ENCODE measurements at regions not wholly inside any gene's neighbourhood (a gene's known extent, or its start where the extent isn't known, plus 50 kb on each side); places are given as distances from the start of the nearest gene placed in this dataset.

GRCh38 chr7:94160719-94161435, 156.7 kb upstream of the BET1 start:
- TF ChIP-seq MXI1 (conservative IDR thresholded peaks at IDR 0.05; ENCODE audit: poor library complexity, severe bottlenecking) (no peak), REST (IDR thresholded peaks at IDR 0.05; ENCODE audit: borderline replicate concordance) (no peak), POLR2AphosphoS5 (IDR thresholded peaks at IDR 0.05) (no peak), EP300 (conservative IDR thresholded peaks at IDR 0.05; ENCODE audit: poor library complexity, severe bottlenecking) (no peak), RAD21 (conservative IDR thresholded peaks at IDR 0.05) (no peak), EZH2 (IDR thresholded peaks at IDR 0.05; ENCODE audit: borderline replicate concordance, insufficient read depth, low read length, poor library complexity, severe bottlenecking) (no peak)
- no peaks in the 10 kb centered on the region for H3K36me3 ChIP-seq (ENCODE audit: insufficient read depth, low read length)
- H4K20me1 ChIP-seq (ENCODE audit: insufficient read depth) = no peaks in the 10 kb centered on the region
- no peak overlapping the region for H3K4me2 ChIP-seq (ENCODE audit: low read length)
- no peak overlapping the region for H3K9ac ChIP-seq (ENCODE audit: low read length)
- no peaks in the 10 kb centered on the region for H3K9me3 ChIP-seq (ENCODE audit: low read length)
- no peaks in the 10 kb centered on the region for H3K27me3 ChIP-seq (ENCODE audit: insufficient read depth, low read depth, low read length)
- H3K27ac ChIP-seq (ENCODE audit: low read length) = no peak overlapping the region
- H3K9me2 ChIP-seq (ENCODE audit: insufficient read depth, low read length) = no peaks in the 10 kb centered on the region
- H3K4me3 ChIP-seq (ENCODE audit: low read length) = no peak overlapping the region
- no peaks in the 10 kb centered on the region for H3K79me2 ChIP-seq (replicated peaks; ENCODE audit: insufficient read depth, low read length)
- no peak overlapping the region for H2AFZ ChIP-seq (ENCODE audit: low read depth, low read length)
- H3F3A ChIP-seq (ENCODE audit: insufficient read depth, low read length, poor library complexity, severe bottlenecking) = no peaks in the 10 kb centered on the region

- H3K4me2 ChIP-seq (ENCODE audit: low read length) = no peak overlapping the region
- H4K20me1 ChIP-seq (ENCODE audit: insufficient read depth) = no peaks in the 10 kb centered on the region
- no peak overlapping the region for H3K27ac ChIP-seq (ENCODE audit: low read length)
- H3K36me3 ChIP-seq (ENCODE audit: insufficient read depth, low read length) = no peaks in the 10 kb centered on the region
- no peaks in the 10 kb centered on the region for H3F3A ChIP-seq (ENCODE audit: insufficient read depth, low read length, poor library complexity, severe bottlenecking)
- H3K9me3 ChIP-seq (ENCODE audit: low read length) = no peaks in the 10 kb centered on the region
- TF ChIP-seq CTCF (IDR thresholded peaks at IDR 0.05; ENCODE audit: poor library complexity, severe bottlenecking) = no peak
- no peak for TF ChIP-seq TAF1 (IDR thresholded peaks at IDR 0.05; ENCODE audit: low read depth)
- TF ChIP-seq REST (IDR thresholded peaks at IDR 0.05; ENCODE audit: borderline replicate concordance) = no peak
- no peak for TF ChIP-seq RAD21 (conservative IDR thresholded peaks at IDR 0.05)
- no peak for TF ChIP-seq EP300 (conservative IDR thresholded peaks at IDR 0.05; ENCODE audit: poor library complexity, severe bottlenecking)
- TF ChIP-seq POLR2AphosphoS5 (IDR thresholded peaks at IDR 0.05) = no peak
- no peak for TF ChIP-seq MXI1 (conservative IDR thresholded peaks at IDR 0.05; ENCODE audit: poor library complexity, severe bottlenecking)
- TF ChIP-seq SMC3 (conservative IDR thresholded peaks at IDR 0.05; ENCODE audit: poor library complexity) = no peak
- TF ChIP-seq EZH2 (IDR thresholded peaks at IDR 0.05; ENCODE audit: borderline replicate concordance, insufficient read depth, low read length, poor library complexity, severe bottlenecking) = no peak
- no peaks in the 10 kb centered on the region for H3K79me2 ChIP-seq (replicated peaks; ENCODE audit: insufficient read depth, low read length)
- no peaks in the 10 kb centered on the region for H3K27me3 ChIP-seq (ENCODE audit: insufficient read depth, low read depth, low read length)
- no peaks in the 10 kb centered on the region for H3K9me2 ChIP-seq (ENCODE audit: insufficient read depth, low read length)
- no peak overlapping the region for H3K9ac ChIP-seq (ENCODE audit: low read length)
- no peak overlapping the region for H2AFZ ChIP-seq (ENCODE audit: low read depth, low read length)
- H3K4me3 ChIP-seq (ENCODE audit: low read length) = no peak overlapping the region
These were observed 157.3 kb upstream of the BET1 start for GRCh38 chr7:94161476-94161875.
